ENCODE measurements at regions not wholly inside any gene's neighbourhood (a gene's known extent, or its start where the extent isn't known, plus 50 kb on each side); places are given as distances from the start of the nearest gene placed in this dataset.
"Not testable (repeated sequence)": the region's sequence is repeated elsewhere in the genome, so short reads cannot be mapped to it uniquely, and the experiment has no call there.

GRCh38 chr14:30227876-30228275 lies 300.2 kb upstream of the PRKD1 start:
- no peak for DNase-seq

- no peak for DNase-seq
These were observed 303.1 kb upstream of the PRKD1 start for GRCh38 chr14:30230719-30231118.

- no peak for DNase-seq
These were observed 307.3 kb upstream of the PRKD1 start for GRCh38 chr14:30234966-30235365.

GRCh38 chr14:30235485-30235884 lies 307.8 kb upstream of the PRKD1 start:
- no peak for DNase-seq

- no peak for DNase-seq
These were observed 311.3 kb upstream of the PRKD1 start for GRCh38 chr14:30238936-30239335.

- DNase-seq, result no peak
These were observed 312.4 kb upstream of the PRKD1 start for GRCh38 chr14:30240018-30240417.

- no peak for DNase-seq
These were observed 313.0 kb upstream of the PRKD1 start for GRCh38 chr14:30240685-30241084.

GRCh38 chr14:30242744-30243143 lies 315.1 kb upstream of the PRKD1 start:
- DNase-seq, result no peak

- DNase-seq, result no peak
These were observed 315.6 kb upstream of the PRKD1 start for GRCh38 chr14:30243207-30243606.

GRCh38 chr14:30243805-30244204 lies 315.2 kb upstream of the G2E3 start:
- DNase-seq, result no peak

GRCh38 chr14:30244348-30244747 lies 314.6 kb upstream of the G2E3 start:
- DNase-seq, result not testable (repeated sequence)

GRCh38 chr14:30251017-30251416 lies 307.9 kb upstream of the G2E3 start:
- DNase-seq, result no peak

GRCh38 chr14:30251557-30252100 lies 307.3 kb upstream of the G2E3 start:
- no peak for DNase-seq

GRCh38 chr14:30252151-30252550 lies 306.8 kb upstream of the G2E3 start:
- DNase-seq, result no peak

- no peak for DNase-seq
These were observed 305.9 kb upstream of the G2E3 start for GRCh38 chr14:30252783-30253674.

- DNase-seq, result no peak
These were observed 302.3 kb upstream of the G2E3 start for GRCh38 chr14:30256627-30257026.

GRCh38 chr14:30257946-30258661 lies 300.9 kb upstream of the G2E3 start:
- DNase-seq, result no peak

- no peak for DNase-seq
These were observed 297.9 kb upstream of the G2E3 start for GRCh38 chr14:30260833-30261607.

- no peak for DNase-seq
These were observed 294.8 kb upstream of the G2E3 start for GRCh38 chr14:30264161-30264560.

GRCh38 chr14:30266290-30266689 lies 292.7 kb upstream of the G2E3 start:
- DNase-seq, result no peak

- DNase-seq, result no peak
These were observed 291.8 kb upstream of the G2E3 start for GRCh38 chr14:30267141-30267540.

- peak; percentile 15 for DNase-seq
These were observed 288.5 kb upstream of the G2E3 start for GRCh38 chr14:30270200-30271161.

All from T-helper 9 cell (primary cell).